LHCN-M2 (cell line): ENCODE measurements at regions not wholly inside any gene's neighbourhood (a gene's known extent, or its start where the extent isn't known, plus 50 kb on each side); places are given as distances from the start of the nearest gene placed in this dataset.
A peak's percentile ranks its signal among the peaks of the same experiment; 100 is the strongest.

Experiments
- DNase-seq: peaks from one replicate; pipeline ENCODE4 v3.0.0-alpha.2; 2012; ENCODE audit warnings: low read depth

DNA sequence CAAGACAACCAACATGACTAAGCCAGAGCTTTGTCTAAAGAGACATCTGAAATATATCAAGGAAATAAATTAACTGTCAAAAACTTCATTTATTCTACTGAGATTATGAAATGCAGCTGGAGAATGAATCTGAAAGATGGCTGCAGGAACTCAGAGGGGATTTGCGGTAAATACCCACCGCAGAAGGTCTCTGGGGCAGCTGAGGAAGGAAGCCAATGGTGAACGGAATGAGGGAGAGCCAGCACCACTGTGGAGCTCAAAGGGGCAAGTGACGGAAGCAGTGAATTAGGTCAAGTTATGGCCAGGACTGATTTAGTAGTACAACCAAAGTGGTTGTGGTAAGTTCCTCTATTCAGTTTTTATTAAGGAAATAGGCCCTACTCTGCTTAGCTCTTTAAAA, 215.3 kb upstream of the GLI3 start:
- DNase-seq: no peak

DNA sequence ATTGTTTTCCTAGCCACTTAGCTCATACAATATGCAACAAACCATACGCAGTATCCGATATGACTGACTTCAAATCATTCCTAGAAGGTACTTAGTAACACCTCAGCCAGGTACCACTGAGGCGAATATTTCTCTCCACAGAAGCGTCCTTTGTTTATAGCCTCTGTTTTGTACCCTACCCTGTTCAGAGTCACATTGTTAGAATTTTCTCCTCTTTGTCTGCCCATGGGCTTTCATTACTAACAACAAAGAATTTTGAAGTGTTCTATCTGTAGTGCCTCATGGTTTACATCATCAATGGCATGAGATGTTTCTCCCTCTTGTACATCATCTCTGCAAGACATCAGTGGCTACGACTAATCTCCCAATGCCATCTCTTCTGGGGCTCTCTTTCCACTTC, 212.4 kb upstream of the GLI3 start:
- no peak for DNase-seq

GRCh38 chr7:42448901-42449300, 211.9 kb upstream of the GLI3 start:
- no peak for DNase-seq

DNA sequence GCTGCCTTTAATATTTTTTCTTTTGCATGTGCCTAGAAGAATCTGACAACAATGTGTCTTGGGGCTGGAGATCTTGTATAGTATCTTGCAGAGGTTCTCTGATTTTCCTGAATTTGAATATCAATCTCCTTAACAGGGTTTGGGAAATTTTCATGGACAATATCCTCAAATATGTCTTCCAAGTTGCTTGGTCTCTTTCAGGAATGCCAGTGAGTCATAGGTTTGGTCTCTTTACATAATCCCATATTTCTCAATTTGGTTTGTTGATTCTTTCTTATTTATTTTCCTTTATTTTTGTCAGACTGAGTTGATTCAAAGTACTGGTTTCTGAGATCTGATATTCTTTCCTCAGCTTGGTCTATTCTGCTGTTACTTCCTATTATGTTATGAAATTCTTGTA, 208.7 kb upstream of the GLI3 start:
- peak; percentile 3 for DNase-seq

DNA sequence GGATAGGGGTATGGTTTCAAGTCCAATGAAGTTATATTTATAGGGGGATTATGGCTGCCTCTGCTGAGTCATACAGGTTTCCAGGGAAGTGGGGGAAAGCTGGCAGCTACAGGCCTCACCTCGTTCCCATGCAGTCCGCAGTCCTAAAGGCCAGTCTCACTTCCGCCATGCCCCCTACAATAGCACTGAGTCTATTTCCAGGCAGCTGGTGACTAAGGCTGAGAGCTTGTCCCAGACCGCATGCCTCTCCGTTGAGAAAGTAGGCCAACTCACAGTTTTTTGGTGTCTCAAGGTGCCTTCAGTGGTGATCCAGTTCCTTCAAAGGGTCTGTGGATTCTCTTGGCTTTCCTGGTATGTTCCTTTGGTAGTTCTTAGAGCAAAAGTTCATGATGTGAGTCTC, 203.9 kb upstream of the GLI3 start:
- no peak for DNase-seq

DNA sequence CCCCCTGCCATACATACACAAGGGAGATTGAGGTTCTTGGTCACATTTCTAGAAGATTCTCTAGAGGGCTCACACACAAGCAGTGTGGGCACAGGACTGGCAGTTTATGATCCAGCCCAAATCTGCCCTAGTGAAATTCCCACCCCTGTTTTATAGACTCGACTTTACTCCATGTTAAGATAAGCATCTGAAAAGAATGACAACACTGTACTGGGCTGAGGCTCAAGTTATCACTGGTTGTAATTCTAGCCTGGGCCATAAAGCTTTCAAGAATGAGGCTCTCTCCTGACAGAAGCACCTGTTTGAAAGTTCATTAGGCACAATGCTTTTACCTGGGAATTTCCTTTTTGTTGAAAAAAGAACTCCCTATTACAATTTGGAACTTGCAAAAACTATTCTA, 195.6 kb upstream of the GLI3 start:
- DNase-seq: no peak

- DNase-seq: no peak
Measured at GRCh38 chr7:42431873-42432272, 194.9 kb upstream of the GLI3 start.

GRCh38 chr7:42429339-42429738, 192.3 kb upstream of the GLI3 start:
- DNase-seq: no peak

DNA sequence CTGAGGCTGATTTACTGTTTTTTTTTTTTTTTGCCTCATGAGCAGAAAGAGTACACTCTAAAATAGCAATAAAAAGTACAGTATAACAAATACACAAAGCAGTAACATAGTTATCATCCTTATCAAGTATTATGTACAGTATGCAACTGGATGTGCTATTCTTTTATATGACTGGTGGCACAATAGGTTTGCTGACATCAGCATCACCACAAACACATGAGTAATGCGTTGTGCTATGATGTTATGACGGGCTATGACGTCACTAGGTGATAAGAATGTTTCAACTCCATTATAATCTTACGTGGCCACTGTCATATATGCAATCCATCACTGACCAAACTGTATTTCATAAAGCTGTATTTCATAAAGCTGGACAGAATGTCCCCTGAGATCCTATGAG, 189.2 kb upstream of the GLI3 start:
- peak; percentile 9 for DNase-seq

- no peak for DNase-seq
Measured at GRCh38 chr7:42414941-42415505, 178.0 kb upstream of the GLI3 start.

DNA sequence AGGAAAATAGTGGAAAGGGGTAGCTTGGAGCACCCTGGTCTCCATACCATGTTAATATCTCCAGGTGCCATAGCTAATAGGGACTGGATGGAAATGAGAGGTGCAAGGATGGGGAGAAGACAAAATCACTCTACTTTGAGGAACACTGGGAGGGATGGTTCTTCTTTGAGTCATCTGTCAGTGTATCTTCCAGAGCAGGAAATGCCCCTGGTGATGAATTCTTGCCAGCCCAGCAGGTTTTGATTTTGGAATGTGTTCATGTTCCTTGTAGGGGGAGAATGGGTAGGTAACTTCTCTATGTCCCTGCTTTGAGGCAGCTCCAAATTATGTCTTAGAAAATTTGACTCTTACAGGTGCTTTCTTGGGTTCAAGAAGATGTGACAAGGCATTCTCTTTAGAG, 177.0 kb upstream of the GLI3 start:
- no peak for DNase-seq

- DNase-seq: no peak
Measured at GRCh38 chr7:42409296-42409695, 172.3 kb upstream of the GLI3 start.

- no peak for DNase-seq
Measured at GRCh38 chr7:42407833-42408232, 170.8 kb upstream of the GLI3 start.

- no peak for DNase-seq
Measured at GRCh38 chr7:42407021-42407710, 170.2 kb upstream of the GLI3 start.

DNA sequence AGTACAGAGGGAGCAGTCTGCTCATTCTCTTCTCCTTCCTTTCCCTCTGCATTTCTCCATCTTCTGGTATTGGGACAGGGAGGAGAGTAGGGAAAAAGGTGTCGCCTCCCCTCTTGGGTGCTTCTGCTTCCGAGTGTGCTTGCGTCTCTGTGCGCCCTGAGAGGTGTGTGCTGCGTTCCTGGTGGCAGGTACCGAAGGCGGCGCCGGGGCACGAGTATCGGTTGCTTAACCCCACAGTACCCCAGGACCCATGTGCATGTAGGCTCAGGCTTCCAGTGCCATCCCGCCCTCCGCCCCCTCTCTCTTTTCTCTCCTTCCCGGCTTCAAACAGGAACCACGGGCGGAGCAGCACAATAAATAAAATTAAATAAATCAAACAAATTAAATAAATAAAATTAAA, 169.3 kb upstream of the GLI3 start:
- DNase-seq: no peak

- no peak for DNase-seq
Measured at GRCh38 chr7:42405782-42406181, 168.8 kb upstream of the GLI3 start.

- DNase-seq: no peak
Measured at GRCh38 chr7:42403831-42404230, 166.8 kb upstream of the GLI3 start.

DNA sequence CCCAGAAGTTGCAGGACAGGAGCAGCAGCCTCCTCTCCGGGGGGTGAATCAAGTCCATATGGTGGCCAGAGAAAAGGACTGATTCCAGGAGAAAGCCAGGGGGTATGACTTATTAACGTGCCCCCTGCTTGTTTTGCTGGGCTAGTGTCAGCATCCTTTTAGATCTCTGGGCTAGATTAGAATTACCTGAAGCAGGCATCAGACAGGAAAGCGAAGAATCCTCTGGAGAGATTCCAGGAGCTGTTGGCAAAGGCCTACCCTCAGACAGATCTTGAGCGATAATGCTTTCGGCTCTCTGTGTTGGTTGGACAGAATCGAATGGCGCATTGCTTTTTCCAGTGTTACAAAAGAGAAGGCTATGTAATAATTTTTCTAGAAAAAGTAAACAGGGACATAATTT, 164.0 kb upstream of the GLI3 start:
- no peak for DNase-seq

DNA sequence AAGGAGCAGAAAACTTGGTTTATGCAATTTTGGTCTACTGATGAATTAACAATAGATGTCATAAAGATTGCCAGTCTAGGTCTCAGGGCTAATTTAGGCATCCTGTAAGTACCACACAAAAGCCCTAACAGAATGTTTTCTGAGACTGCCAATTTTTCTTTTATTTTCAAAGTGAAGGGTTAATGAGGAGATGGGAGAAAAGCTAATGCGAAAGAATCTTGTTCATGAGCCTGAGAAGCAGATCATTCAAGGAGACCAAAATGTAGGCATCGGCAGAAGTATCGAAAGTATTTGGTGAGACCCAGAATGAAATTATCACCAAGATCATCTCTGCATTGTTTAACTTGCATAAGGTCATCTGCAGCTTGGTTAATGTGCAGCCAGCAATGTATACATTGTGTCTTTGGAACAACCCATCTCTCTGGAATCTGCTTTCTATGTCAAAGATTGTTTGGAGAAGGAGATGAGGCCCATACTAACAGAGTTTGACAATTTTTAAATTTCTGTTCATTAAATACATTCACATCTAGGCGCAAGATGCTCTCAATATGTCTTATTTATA, 163.3 kb upstream of the GLI3 start:
- DNase-seq: no peak

- DNase-seq: no peak
Measured at GRCh38 chr7:42395607-42396006, 158.6 kb upstream of the GLI3 start.

DNA sequence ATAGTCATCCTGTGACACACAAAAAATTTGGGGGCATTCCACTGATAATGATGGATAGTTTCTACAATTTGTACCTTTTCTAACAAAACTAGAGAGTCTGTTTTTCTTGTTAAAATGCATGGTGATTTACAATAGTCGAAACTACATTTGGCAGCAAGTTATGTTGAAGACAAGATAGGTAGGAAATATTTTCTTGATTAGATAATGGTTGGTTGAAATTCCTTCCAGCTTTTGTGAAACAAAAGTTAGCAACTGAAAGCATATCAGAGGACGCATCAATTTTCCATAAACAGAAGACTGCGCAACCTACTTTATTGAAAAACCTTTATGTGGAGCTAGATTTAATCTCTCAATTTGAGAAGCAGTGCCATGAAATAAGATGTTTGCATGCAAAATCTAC, 155.8 kb upstream of the GLI3 start:
- DNase-seq: no peak

DNA sequence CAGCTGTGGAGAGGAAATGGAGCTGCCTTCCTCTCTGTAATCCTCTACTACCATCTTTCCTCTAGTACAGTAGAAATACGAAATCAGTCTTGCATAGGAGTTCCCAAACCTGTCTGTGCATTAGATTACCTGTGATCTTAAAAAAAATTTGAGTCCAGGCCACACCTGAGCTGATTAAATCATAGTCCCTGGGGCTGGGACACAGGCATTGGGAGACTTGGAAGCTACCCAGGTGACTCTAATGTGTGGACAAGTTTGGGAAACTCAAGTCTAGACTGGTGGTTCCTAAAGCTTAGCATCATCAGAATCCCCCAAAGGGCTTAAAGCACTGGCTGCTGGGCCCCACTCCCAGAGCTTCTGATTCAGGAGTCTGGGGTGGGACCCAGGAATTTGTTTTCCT, 152.7 kb upstream of the GLI3 start:
- no peak for DNase-seq

- peak; percentile 10 for DNase-seq
Measured at GRCh38 chr7:42385912-42386311, 148.9 kb upstream of the GLI3 start.

GRCh38 chr7:42381161-42381560, 144.2 kb upstream of the GLI3 start:
- DNase-seq: no peak
